ENCODE measurements at regions not wholly inside any gene's neighbourhood (a gene's known extent, or its start where the extent isn't known, plus 50 kb on each side); places are given as distances from the start of the nearest gene placed in this dataset.

DNA sequence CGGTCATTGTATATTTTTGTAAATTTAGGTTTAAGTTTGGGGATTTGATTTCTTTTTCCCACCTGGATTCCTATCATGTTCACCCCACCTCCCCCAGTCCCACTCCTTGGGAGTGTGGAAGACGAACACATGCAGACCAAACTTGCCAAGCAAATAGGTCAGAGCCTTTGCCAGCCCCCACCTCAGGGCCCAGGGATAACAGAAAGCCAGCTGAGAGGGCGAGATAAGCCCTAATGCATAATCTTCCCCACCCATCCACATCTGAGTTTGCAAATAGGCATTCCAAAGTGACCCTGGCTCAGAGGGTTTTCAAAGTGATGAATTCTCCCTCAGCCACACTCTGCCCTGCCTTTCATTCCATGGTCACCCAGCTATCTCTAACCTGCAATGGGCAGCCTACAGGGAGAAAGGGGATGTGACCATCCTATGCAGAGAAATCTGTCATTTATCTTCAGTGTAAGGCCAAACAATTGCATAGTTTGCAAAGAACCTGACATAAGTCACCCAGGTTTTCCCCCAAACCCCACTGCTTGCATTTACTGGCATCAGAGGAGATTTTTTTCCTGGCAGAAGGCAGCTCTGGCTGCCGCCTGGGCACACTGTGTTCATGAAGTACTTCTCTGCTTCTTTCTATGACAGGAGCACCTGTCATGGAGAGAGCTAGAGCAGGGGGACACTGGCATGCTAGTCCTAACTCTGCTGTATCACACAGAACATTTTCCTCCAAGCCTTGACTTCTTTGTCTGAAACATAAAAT is 69.0 kb upstream of the NFIA start:
- no peak overlapping the region for H3K4me2 ChIP-seq (ENCODE audit: low read length, poor library complexity, severe bottlenecking)
- H3K27me3 ChIP-seq (ENCODE audit: control insufficient read depth in 1 of 2, insufficient read depth in 1 of 2, low read length in 2 of 2): peaks cover 5 to 25% of the 10 kb centered on the region in 2 experiments
- no peak overlapping the region for H3K9ac ChIP-seq (ENCODE audit: low read length)
- H3K14ac ChIP-seq (ENCODE audit: low read length in 2 of 2): no peak overlapping the region
- H3K4me3 ChIP-seq (ENCODE audit: insufficient read depth in 1 of 2, low read depth in 1 of 2, low read length in 2 of 2): no peak overlapping the region
- H4K91ac ChIP-seq (ENCODE audit: low read length): no peak overlapping the region
- H2BK15ac ChIP-seq (ENCODE audit: low read depth, poor library complexity, severe bottlenecking): no peak overlapping the region
- no peak overlapping the region for H3K27ac ChIP-seq (ENCODE audit: low read length, poor library complexity, severe bottlenecking)
- no peak overlapping the region for H2AK5ac ChIP-seq (ENCODE audit: low read length, severe bottlenecking)
- no peak overlapping the region for H3K23ac ChIP-seq (ENCODE audit: low read length in 2 of 2)
- H2AFZ ChIP-seq (ENCODE audit: low read depth, low read length): no peak overlapping the region
- H2BK12ac ChIP-seq (ENCODE audit: low read length in 2 of 2): no peak overlapping the region
- no peaks in the 10 kb centered on the region for H3K36me3 ChIP-seq (ENCODE audit: control insufficient read depth in 1 of 2, insufficient read depth in 2 of 2, low read depth in 1 of 2, low read length in 2 of 2)
- H2BK120ac ChIP-seq (ENCODE audit: low read depth, low read length): no peak overlapping the region
- no peaks in the 10 kb centered on the region for H3K79me1 ChIP-seq (replicated peaks; ENCODE audit: low read length, poor library complexity, severe bottlenecking)
- no peaks in the 10 kb centered on the region for H3K4me1 ChIP-seq (ENCODE audit: control insufficient read depth, insufficient read depth, low read depth, low read length)
- H3K4ac ChIP-seq (ENCODE audit: low read depth in 1 of 2, low read length in 2 of 2): no peak overlapping the region
- DNase-seq: no peak
- H4K8ac ChIP-seq (ENCODE audit: low read length): no peak overlapping the region
- no peak overlapping the region for H2BK5ac ChIP-seq (ENCODE audit: low read depth, low read length, poor library complexity, severe bottlenecking)
- 64% methylated on average over 3 of the region's 4 CpGs for WGBS
- H3K9me3 ChIP-seq (ENCODE audit: control insufficient read depth, low read length): no peaks in the 10 kb centered on the region
- no peak overlapping the region for H3K18ac ChIP-seq (ENCODE audit: low read depth in 1 of 2, low read length in 2 of 2)

DNA sequence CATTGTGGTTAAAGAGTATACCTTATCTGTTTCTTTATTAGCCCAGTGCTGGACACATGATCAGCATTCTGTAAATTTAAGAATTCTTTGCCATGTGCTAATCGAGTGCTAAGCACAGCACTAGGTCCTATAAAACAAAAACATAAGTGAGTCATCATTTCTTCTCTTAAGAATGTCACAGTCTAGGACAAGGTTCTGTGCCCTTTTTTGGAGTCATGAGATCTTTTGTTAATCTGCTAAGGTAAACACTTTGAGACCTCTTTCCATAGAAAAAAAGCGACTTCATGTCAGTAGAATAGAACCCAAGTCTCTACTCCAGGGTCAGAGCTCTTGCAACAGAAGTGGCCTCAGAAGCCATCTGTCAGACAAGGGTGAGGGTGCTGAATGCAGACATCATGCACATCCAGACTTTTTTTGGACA is 70.0 kb upstream of the NFIA start:
- H2AFZ ChIP-seq (ENCODE audit: low read depth, low read length): no peak overlapping the region
- H2BK12ac ChIP-seq (ENCODE audit: low read length in 2 of 2): no peak overlapping the region
- H3K27ac ChIP-seq (ENCODE audit: low read length, poor library complexity, severe bottlenecking): no peak overlapping the region
- 75% methylated on average over 2 of the region's 2 CpGs for WGBS
- H2BK5ac ChIP-seq (ENCODE audit: low read depth, low read length, poor library complexity, severe bottlenecking): no peak overlapping the region
- H3K4me3 ChIP-seq (ENCODE audit: insufficient read depth in 1 of 2, low read depth in 1 of 2, low read length in 2 of 2): no peak overlapping the region
- H3K14ac ChIP-seq (ENCODE audit: low read length in 2 of 2): no peak overlapping the region
- no peak overlapping the region for H3K4me2 ChIP-seq (ENCODE audit: low read length, poor library complexity, severe bottlenecking)
- H3K4ac ChIP-seq (ENCODE audit: low read depth in 1 of 2, low read length in 2 of 2): no peak overlapping the region
- no peak overlapping the region for H4K91ac ChIP-seq (ENCODE audit: low read length)
- no peak overlapping the region for H2BK15ac ChIP-seq (ENCODE audit: low read depth, poor library complexity, severe bottlenecking)
- H2BK120ac ChIP-seq (ENCODE audit: low read depth, low read length): no peak overlapping the region
- no peak overlapping the region for H4K8ac ChIP-seq (ENCODE audit: low read length)
- H3K23ac ChIP-seq (ENCODE audit: low read length in 2 of 2): no peak overlapping the region
- no peak overlapping the region for H2AK5ac ChIP-seq (ENCODE audit: low read length, severe bottlenecking)
- no peaks in the 10 kb centered on the region for H3K36me3 ChIP-seq (ENCODE audit: control insufficient read depth in 1 of 2, insufficient read depth in 2 of 2, low read depth in 1 of 2, low read length in 2 of 2)
- DNase-seq: no peak
- no peak overlapping the region for H3K18ac ChIP-seq (ENCODE audit: low read depth in 1 of 2, low read length in 2 of 2)
- no peaks in the 10 kb centered on the region for H3K4me1 ChIP-seq (ENCODE audit: control insufficient read depth, insufficient read depth, low read depth, low read length)
- no peaks in the 10 kb centered on the region for H3K79me1 ChIP-seq (replicated peaks; ENCODE audit: low read length, poor library complexity, severe bottlenecking)
- H3K9me3 ChIP-seq (ENCODE audit: control insufficient read depth, low read length): no peaks in the 10 kb centered on the region
- H3K9ac ChIP-seq (ENCODE audit: low read length): no peak overlapping the region
- H3K27me3 ChIP-seq (ENCODE audit: control insufficient read depth in 1 of 2, insufficient read depth in 1 of 2, low read length in 2 of 2): peaks cover 5 to 25% of the 10 kb centered on the region in 2 experiments

DNA sequence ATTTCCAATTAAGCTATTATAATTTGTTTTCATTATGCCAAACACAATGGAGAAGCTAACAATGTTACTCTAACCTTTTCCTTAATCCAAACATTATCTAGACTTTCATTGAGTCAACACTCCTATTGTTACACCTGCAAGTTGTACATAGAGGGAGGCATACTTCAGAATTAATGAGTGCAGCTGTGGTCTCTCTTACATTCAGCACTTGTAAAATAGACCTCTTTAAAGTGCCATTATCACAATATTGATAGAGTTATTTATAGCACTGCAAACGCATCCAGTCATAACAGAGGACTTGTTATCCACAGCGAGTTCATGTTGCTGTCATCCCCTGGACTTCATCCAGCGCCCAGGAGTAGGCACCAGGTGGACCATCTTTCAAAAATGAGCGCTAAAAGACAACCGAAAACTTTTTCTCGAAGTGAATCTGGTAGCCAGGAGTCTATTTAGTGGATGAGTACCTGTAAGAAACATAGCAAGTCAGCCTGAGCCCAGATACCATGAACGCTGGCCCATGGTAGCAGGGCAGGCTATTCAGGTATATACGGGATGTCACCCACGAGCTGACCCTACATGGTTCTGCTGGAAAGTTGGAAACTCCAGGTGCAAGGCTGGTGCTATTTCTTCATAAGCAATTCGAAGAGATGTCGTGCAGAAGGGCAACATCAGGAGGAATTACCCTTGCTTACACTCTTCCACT is 70.6 kb upstream of the NFIA start:
- H3K27me3 ChIP-seq (ENCODE audit: control insufficient read depth in 1 of 2, insufficient read depth in 1 of 2, low read length in 2 of 2): peaks cover 5 to 25% of the 10 kb centered on the region in 2 experiments
- no peak overlapping the region for H3K14ac ChIP-seq (ENCODE audit: low read length in 2 of 2)
- H3K36me3 ChIP-seq (ENCODE audit: control insufficient read depth in 1 of 2, insufficient read depth in 2 of 2, low read depth in 1 of 2, low read length in 2 of 2): no peaks in the 10 kb centered on the region
- no peak overlapping the region for H4K91ac ChIP-seq (ENCODE audit: low read length)
- H3K4ac ChIP-seq (ENCODE audit: low read depth in 1 of 2, low read length in 2 of 2): no peak overlapping the region
- H2BK5ac ChIP-seq (ENCODE audit: low read depth, low read length, poor library complexity, severe bottlenecking): no peak overlapping the region
- no peak overlapping the region for H3K18ac ChIP-seq (ENCODE audit: low read depth in 1 of 2, low read length in 2 of 2)
- no peak overlapping the region for H2BK12ac ChIP-seq (ENCODE audit: low read length in 2 of 2)
- H3K9ac ChIP-seq (ENCODE audit: low read length): no peak overlapping the region
- 71% methylated on average over 11 of the region's 11 CpGs for WGBS
- H3K9me3 ChIP-seq (ENCODE audit: control insufficient read depth, low read length): no peaks in the 10 kb centered on the region
- H2AFZ ChIP-seq (ENCODE audit: low read depth, low read length): no peak overlapping the region
- no peak overlapping the region for H2AK5ac ChIP-seq (ENCODE audit: low read length, severe bottlenecking)
- no peak overlapping the region for H3K4me3 ChIP-seq (ENCODE audit: insufficient read depth in 1 of 2, low read depth in 1 of 2, low read length in 2 of 2)
- no peaks in the 10 kb centered on the region for H3K79me1 ChIP-seq (replicated peaks; ENCODE audit: low read length, poor library complexity, severe bottlenecking)
- no peak overlapping the region for H2BK15ac ChIP-seq (ENCODE audit: low read depth, poor library complexity, severe bottlenecking)
- no peak overlapping the region for H2BK120ac ChIP-seq (ENCODE audit: low read depth, low read length)
- H3K4me1 ChIP-seq (ENCODE audit: control insufficient read depth, insufficient read depth, low read depth, low read length): no peaks in the 10 kb centered on the region
- no peak overlapping the region for H3K23ac ChIP-seq (ENCODE audit: low read length in 2 of 2)
- H4K8ac ChIP-seq (ENCODE audit: low read length): no peak overlapping the region
- no peak overlapping the region for H3K4me2 ChIP-seq (ENCODE audit: low read length, poor library complexity, severe bottlenecking)
- no peak for DNase-seq
- no peak overlapping the region for H3K27ac ChIP-seq (ENCODE audit: low read length, poor library complexity, severe bottlenecking)

DNA sequence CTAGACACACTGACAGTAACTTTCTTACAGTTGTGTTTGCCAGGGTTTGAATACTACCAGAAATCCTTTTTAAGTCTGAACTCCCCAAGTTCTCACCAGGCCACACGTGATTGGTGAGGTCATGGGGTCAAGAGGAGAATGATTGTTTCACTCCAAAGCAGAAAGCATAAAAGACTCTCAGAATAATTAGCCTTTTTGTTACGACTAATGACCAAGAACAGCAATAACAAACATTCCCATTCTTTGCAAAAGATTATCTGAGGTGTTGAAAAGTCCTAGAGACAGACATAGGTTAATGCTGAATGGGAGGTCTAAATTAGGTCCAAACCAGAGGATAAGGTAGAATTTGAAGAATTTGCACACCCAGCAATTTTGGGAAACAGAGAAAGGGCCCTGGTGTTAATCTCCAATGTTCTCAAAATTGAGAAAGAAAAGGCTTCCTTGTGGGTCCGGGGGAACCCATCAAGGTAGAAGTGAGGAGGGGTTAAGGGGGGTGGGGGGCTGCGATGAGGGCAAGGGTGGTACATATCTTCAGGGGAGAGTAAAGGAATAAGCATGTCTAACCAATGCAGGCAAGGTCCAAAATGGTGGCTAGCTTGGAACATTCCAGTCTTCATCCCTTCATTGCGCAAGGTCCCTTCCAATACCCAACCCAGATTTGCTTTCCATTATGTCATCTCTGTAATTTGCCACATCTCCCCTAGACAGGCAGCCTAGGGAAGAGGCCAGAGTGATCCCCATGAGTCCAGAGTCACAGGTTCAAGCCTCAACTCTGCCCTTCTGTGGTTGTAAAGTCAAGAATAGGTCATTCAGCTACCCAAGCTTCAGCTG is 74.6 kb upstream of the NFIA start:
- no peak overlapping the region for H4K8ac ChIP-seq (ENCODE audit: low read length)
- no peak overlapping the region for H3K9ac ChIP-seq (ENCODE audit: low read length)
- H2BK120ac ChIP-seq (ENCODE audit: low read depth, low read length): no peak overlapping the region
- WGBS: 88% methylated on average over 3 of the region's 5 CpGs
- no peak overlapping the region for H3K18ac ChIP-seq (ENCODE audit: low read depth in 1 of 2, low read length in 2 of 2)
- no peak overlapping the region for H3K4me3 ChIP-seq (ENCODE audit: insufficient read depth in 1 of 2, low read depth in 1 of 2, low read length in 2 of 2)
- no peaks in the 10 kb centered on the region for H3K36me3 ChIP-seq (ENCODE audit: control insufficient read depth in 1 of 2, insufficient read depth in 2 of 2, low read depth in 1 of 2, low read length in 2 of 2)
- H2AFZ ChIP-seq (ENCODE audit: low read depth, low read length): no peak overlapping the region
- H3K14ac ChIP-seq (ENCODE audit: low read length in 2 of 2): no peak overlapping the region
- no peak overlapping the region for H3K4ac ChIP-seq (ENCODE audit: low read depth in 1 of 2, low read length in 2 of 2)
- H2BK15ac ChIP-seq (ENCODE audit: low read depth, poor library complexity, severe bottlenecking): no peak overlapping the region
- H3K9me3 ChIP-seq (ENCODE audit: control insufficient read depth, low read length): no peaks in the 10 kb centered on the region
- no peak overlapping the region for H2AK5ac ChIP-seq (ENCODE audit: low read length, severe bottlenecking)
- H3K23ac ChIP-seq (ENCODE audit: low read length in 2 of 2): no peak overlapping the region
- H3K27ac ChIP-seq (ENCODE audit: low read length, poor library complexity, severe bottlenecking): no peak overlapping the region
- H2BK12ac ChIP-seq (ENCODE audit: low read length in 2 of 2): no peak overlapping the region
- no peak overlapping the region for H3K4me2 ChIP-seq (ENCODE audit: low read length, poor library complexity, severe bottlenecking)
- no peaks in the 10 kb centered on the region for H3K4me1 ChIP-seq (ENCODE audit: control insufficient read depth, insufficient read depth, low read depth, low read length)
- no peaks in the 10 kb centered on the region for H3K79me1 ChIP-seq (replicated peaks; ENCODE audit: low read length, poor library complexity, severe bottlenecking)
- H3K27me3 ChIP-seq (ENCODE audit: control insufficient read depth in 1 of 2, insufficient read depth in 1 of 2, low read length in 2 of 2): peaks cover 5 to 23% of the 10 kb centered on the region in 2 experiments
- H4K91ac ChIP-seq (ENCODE audit: low read length): no peak overlapping the region
- no peak for DNase-seq
- no peak overlapping the region for H2BK5ac ChIP-seq (ENCODE audit: low read depth, low read length, poor library complexity, severe bottlenecking)
